ENCODE measurements at regions not wholly inside any gene's neighbourhood (a gene's known extent, or its start where the extent isn't known, plus 50 kb on each side); places are given as distances from the start of the nearest gene placed in this dataset.

- Histone ChIP-seq H3K27me3 (ENCODE audit: insufficient read depth, poor library complexity, severe bottlenecking) (no peaks in the 10 kb centered on the region), H3K27ac (replicated peaks) (no peak overlapping the region), H3K4me3 (replicated peaks; ENCODE audit: insufficient read depth, low read length) (no peak overlapping the region)
- DNase-seq (ENCODE audit: low read depth in 1 of 2, low spot score in 1 of 2) = no peak
- TF ChIP-seq POLR2AphosphoS5 (IDR thresholded peaks at IDR 0.05; ENCODE audit: low read depth) (no peak), GABPA (IDR thresholded peaks at IDR 0.05; ENCODE audit: low read depth) (no peak), CTCF (IDR thresholded peaks at IDR 0.05; ENCODE audit: insufficient read depth, low read length) (no peak), SPI1 (IDR thresholded peaks at IDR 0.05; ENCODE audit: borderline replicate concordance, low read depth) (no peak), REST (IDR thresholded peaks at IDR 0.05; ENCODE audit: insufficient replicate concordance, low read depth) (no peak)
These were observed 106.8 kb downstream of the ASB9 start for GRCh38 chrX:15163131-15163530.

- TF ChIP-seq REST (IDR thresholded peaks at IDR 0.05; ENCODE audit: insufficient replicate concordance, low read depth) = no peak
- TF ChIP-seq SPI1 (IDR thresholded peaks at IDR 0.05; ENCODE audit: borderline replicate concordance, low read depth) = no peak
- no peak for TF ChIP-seq POLR2AphosphoS5 (IDR thresholded peaks at IDR 0.05; ENCODE audit: low read depth)
- TF ChIP-seq GABPA (IDR thresholded peaks at IDR 0.05; ENCODE audit: low read depth) = no peak
- TF ChIP-seq CTCF (IDR thresholded peaks at IDR 0.05; ENCODE audit: insufficient read depth, low read length) = no peak
- DNase-seq (ENCODE audit: low read depth in 1 of 2, low spot score in 1 of 2) = no peak
- no peak overlapping the region for H3K4me3 ChIP-seq (replicated peaks; ENCODE audit: insufficient read depth, low read length)
- H3K27ac ChIP-seq (replicated peaks) = no peak overlapping the region
- no peaks in the 10 kb centered on the region for H3K27me3 ChIP-seq (ENCODE audit: insufficient read depth, poor library complexity, severe bottlenecking)
These were observed 109.3 kb downstream of the ASB9 start for GRCh38 chrX:15160558-15161095.

GRCh38 chrX:15158736-15159406, 111.0 kb downstream of the ASB9 start:
- no peak for DNase-seq (ENCODE audit: low read depth in 1 of 2, low spot score in 1 of 2)
- TF ChIP-seq GABPA (IDR thresholded peaks at IDR 0.05; ENCODE audit: low read depth) = no peak
- TF ChIP-seq REST (IDR thresholded peaks at IDR 0.05; ENCODE audit: insufficient replicate concordance, low read depth) = no peak
- no peaks in the 10 kb centered on the region for H3K27me3 ChIP-seq (ENCODE audit: insufficient read depth, poor library complexity, severe bottlenecking)
- no peak overlapping the region for H3K27ac ChIP-seq (replicated peaks)
- H3K4me3 ChIP-seq (replicated peaks; ENCODE audit: insufficient read depth, low read length) = no peak overlapping the region
